GM18502 (cell line): ENCODE measurements at regions not wholly inside any gene's neighbourhood (a gene's known extent, or its start where the extent isn't known, plus 50 kb on each side); places are given as distances from the start of the nearest gene placed in this dataset.

ENCODE experiments used
- ATAC-seq: cut with Tn5 transposase; IDR thresholded peaks from one replicate; pipeline ENCODE4 v1.9.1; 2021; ENCODE audit warnings: mild to moderate bottlenecking; ENCODE audit not compliant: unreplicated experiment, poor library complexity

- ATAC-seq, result no peak
Observed at GRCh38 chr6:19470333-19470732, 366.8 kb upstream of the ID4 start.

GRCh38 chr6:19472153-19472552 lies 365.0 kb upstream of the ID4 start:
- ATAC-seq, result no peak

GRCh38 chr6:19472850-19473249 lies 364.3 kb upstream of the ID4 start:
- ATAC-seq, result no peak

- ATAC-seq, result no peak
Observed at GRCh38 chr6:19477563-19477962, 359.6 kb upstream of the ID4 start.

GRCh38 chr6:19478273-19478672 lies 358.9 kb upstream of the ID4 start:
- ATAC-seq, result no peak

GRCh38 chr6:19478992-19479391 lies 358.2 kb upstream of the ID4 start:
- ATAC-seq, result no peak

- ATAC-seq, result no peak
Observed at GRCh38 chr6:19479551-19479950, 357.6 kb upstream of the ID4 start.

GRCh38 chr6:19492636-19493405 lies 344.3 kb upstream of the ID4 start:
- ATAC-seq, result no peak

GRCh38 chr6:19501737-19502245 lies 335.4 kb upstream of the ID4 start:
- ATAC-seq, result no peak

- no peak for ATAC-seq
Observed at GRCh38 chr6:19502301-19502700, 334.9 kb upstream of the ID4 start.

- ATAC-seq, result no peak
Observed at GRCh38 chr6:19515939-19516338, 321.2 kb upstream of the ID4 start.

GRCh38 chr6:19519941-19520340 lies 317.2 kb upstream of the ID4 start:
- ATAC-seq, result no peak

- ATAC-seq, result no peak
Observed at GRCh38 chr6:19524366-19525186, 312.6 kb upstream of the ID4 start.

- ATAC-seq, result no peak
Observed at GRCh38 chr6:19525673-19526072, 311.5 kb upstream of the ID4 start.

GRCh38 chr6:19530188-19530587 lies 307.0 kb upstream of the ID4 start:
- no peak for ATAC-seq

GRCh38 chr6:19535351-19535750 lies 301.8 kb upstream of the ID4 start:
- ATAC-seq, result no peak

GRCh38 chr6:19536838-19537237 lies 300.3 kb upstream of the ID4 start:
- no peak for ATAC-seq

- ATAC-seq, result no peak
Observed at GRCh38 chr6:19538096-19538495, 299.1 kb upstream of the ID4 start.

GRCh38 chr6:19547507-19547906 lies 289.7 kb upstream of the ID4 start:
- no peak for ATAC-seq

- no peak for ATAC-seq
Observed at GRCh38 chr6:19549109-19549508, 288.1 kb upstream of the ID4 start.

- no peak for ATAC-seq
Observed at GRCh38 chr6:19550380-19550779, 286.8 kb upstream of the ID4 start.
